SKM-1 (cell line): ENCODE measurements at regions not wholly inside any gene's neighbourhood (a gene's known extent, or its start where the extent isn't known, plus 50 kb on each side); places are given as distances from the start of the nearest gene placed in this dataset.
"Not testable (repeated sequence)": the region's sequence is repeated elsewhere in the genome, so short reads cannot be mapped to it uniquely, and the experiment has no call there.

ENCODE experiments used
- DNase-seq: peaks from one replicate; lab custom pipeline; 2025; ENCODE audit not compliant: unreplicated experiment; lab: John Stamatoyannopoulos, UW

- no peak for DNase-seq
Observed at GRCh38 chr18:66895631-66896030, 291.7 kb upstream of the CDH19 start.

- DNase-seq = no peak
Observed at GRCh38 chr18:66894851-66895250, 291.0 kb upstream of the CDH19 start.

GRCh38 chr18:66892388-66892787 lies 288.5 kb upstream of the CDH19 start:
- DNase-seq = not testable (repeated sequence)

GRCh38 chr18:66874812-66875474 lies 271.1 kb upstream of the CDH19 start:
- no peak for DNase-seq

- DNase-seq = no peak
Observed at GRCh38 chr18:66874375-66874774, 270.5 kb upstream of the CDH19 start.

GRCh38 chr18:66873899-66874298 lies 270.0 kb upstream of the CDH19 start:
- DNase-seq = no peak

GRCh38 chr18:66872277-66872676 lies 268.4 kb upstream of the CDH19 start:
- DNase-seq = no peak

GRCh38 chr18:66867653-66868052 lies 263.8 kb upstream of the CDH19 start:
- DNase-seq = no peak

- DNase-seq = not testable (repeated sequence)
Observed at GRCh38 chr18:66866427-66866940, 262.6 kb upstream of the CDH19 start.

- no peak for DNase-seq
Observed at GRCh38 chr18:66838340-66838987, 234.6 kb upstream of the CDH19 start.

- DNase-seq = no peak
Observed at GRCh38 chr18:66833646-66834045, 229.8 kb upstream of the CDH19 start.

- DNase-seq = no peak
Observed at GRCh38 chr18:66826211-66826610, 222.3 kb upstream of the CDH19 start.

- no peak for DNase-seq
Observed at GRCh38 chr18:66825347-66825746, 221.5 kb upstream of the CDH19 start.

GRCh38 chr18:66819235-66819634 lies 215.3 kb upstream of the CDH19 start:
- no peak for DNase-seq

- DNase-seq = no peak
Observed at GRCh38 chr18:66813138-66813537, 209.2 kb upstream of the CDH19 start.

GRCh38 chr18:66795051-66795450 lies 191.2 kb upstream of the CDH19 start:
- no peak for DNase-seq

GRCh38 chr18:66792466-66792865 lies 188.6 kb upstream of the CDH19 start:
- DNase-seq = no peak

GRCh38 chr18:66780609-66781008 lies 176.7 kb upstream of the CDH19 start:
- no peak for DNase-seq

- no peak for DNase-seq
Observed at GRCh38 chr18:66778048-66778447, 174.2 kb upstream of the CDH19 start.

- DNase-seq = no peak
Observed at GRCh38 chr18:66769375-66769774, 165.5 kb upstream of the CDH19 start.

- no peak for DNase-seq
Observed at GRCh38 chr18:66764230-66764629, 160.3 kb upstream of the CDH19 start.

- no peak for DNase-seq
Observed at GRCh38 chr18:66761166-66761565, 157.3 kb upstream of the CDH19 start.

- DNase-seq = no peak
Observed at GRCh38 chr18:66760559-66760958, 156.7 kb upstream of the CDH19 start.
